GM18499 (cell line): ENCODE measurements at regions not wholly inside any gene's neighbourhood (a gene's known extent, or its start where the extent isn't known, plus 50 kb on each side); places are given as distances from the start of the nearest gene placed in this dataset.
A peak's percentile ranks its signal among the peaks of the same experiment; 100 is the strongest.

Experiments
- ATAC-seq: cut with Tn5 transposase; IDR thresholded peaks from one replicate; pipeline ENCODE4 v1.9.1; 2021; ENCODE audit warnings: moderate number of reproducible peaks; ENCODE audit not compliant: insufficient read depth, unreplicated experiment

- no peak for ATAC-seq
Observed at GRCh38 chr2:111691164-111691875, 192.7 kb downstream of the ANAPC1 start.

DNA sequence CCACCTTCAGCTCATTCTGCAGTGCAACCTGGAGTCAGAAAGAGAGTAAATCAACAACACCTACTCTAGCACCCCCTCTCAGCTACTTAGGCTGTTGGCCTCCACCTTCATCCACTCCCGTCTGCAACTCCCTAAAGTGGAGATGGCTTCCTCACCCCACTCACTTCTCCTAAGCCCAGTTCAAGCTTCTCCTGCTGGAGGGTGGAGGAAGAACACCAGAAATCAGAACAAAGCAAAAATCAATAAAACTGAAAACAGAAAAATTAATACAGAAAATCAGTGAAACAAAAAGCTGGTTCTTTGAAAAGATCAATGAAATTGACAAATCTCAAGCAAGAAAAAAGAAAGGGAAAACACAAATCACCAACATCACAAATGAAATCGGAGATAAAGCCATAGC, 191.7 kb downstream of the ANAPC1 start:
- no peak for ATAC-seq

DNA sequence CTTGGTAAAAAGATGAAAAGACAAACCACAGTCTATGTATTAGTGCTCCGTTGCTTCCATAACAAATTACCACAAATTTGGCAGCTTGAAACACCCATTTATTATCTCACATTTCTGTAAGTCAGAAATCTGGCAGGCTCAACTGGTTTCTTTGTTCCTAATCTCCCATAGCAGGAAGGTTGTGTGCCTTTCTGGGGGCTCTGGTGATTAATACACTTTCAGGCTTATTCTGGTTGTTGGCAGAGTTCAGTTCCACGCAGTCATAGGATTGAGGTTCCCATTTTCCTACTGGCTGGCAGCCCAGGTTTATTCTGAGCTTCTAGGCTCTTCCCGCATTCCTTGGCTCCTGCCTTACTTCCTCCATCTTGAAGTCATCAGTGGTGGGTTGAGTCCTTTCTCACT, 189.3 kb downstream of the ANAPC1 start:
- no peak for ATAC-seq

DNA sequence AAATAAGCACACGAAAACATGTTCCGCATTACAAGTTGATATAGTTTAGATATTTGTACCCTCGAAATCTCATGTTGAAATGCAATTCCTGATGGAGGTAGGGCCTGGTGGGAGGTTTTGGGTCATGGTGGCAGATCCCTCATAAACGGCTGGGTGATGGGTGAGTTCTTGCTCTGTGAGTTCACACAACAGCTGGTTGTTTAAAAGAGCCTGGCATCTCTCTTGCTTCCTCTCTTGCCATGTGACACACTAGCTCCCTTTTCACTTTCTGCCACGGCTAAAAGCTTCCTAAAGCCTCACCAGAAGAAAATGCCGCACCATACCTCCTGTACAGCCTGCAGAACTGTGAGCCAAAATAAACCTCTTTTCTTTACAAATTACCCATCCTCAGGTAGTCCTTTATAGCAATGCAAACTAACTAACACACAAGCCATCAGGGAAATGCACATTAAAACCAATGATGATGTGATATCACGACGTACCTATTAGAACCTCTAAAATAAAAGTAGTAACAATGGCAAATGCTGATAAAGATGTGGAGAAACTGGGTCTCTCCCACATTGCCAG, 188.5 kb downstream of the ANAPC1 start:
- no peak for ATAC-seq

DNA sequence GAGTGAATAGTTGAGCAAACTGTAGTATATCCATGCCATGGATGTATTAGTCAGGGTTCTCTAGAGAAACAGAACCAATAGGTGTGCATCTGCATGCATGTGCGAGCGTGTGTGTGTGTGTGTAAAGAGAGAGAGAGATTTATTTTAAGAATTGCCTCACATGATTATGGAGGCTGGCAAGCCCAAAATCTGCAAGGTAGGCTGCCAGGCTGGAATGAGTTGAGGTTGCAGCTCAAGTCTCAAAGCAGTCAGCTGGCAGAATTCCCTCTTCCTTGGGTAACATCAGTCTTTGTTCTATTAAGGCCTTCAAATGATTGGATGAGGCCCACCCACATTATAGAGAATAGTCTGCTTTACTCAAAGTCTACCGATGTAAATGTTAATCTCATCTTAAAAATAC, 187.8 kb downstream of the ANAPC1 start:
- no peak for ATAC-seq

- no peak for ATAC-seq
Observed at GRCh38 chr2:111697560-111697959, 186.4 kb downstream of the ANAPC1 start.

- ATAC-seq, result no peak
Observed at GRCh38 chr2:111698089-111698488, 185.9 kb downstream of the ANAPC1 start.

GRCh38 chr2:111698743-111699554, 185.0 kb downstream of the ANAPC1 start:
- ATAC-seq, result no peak

- no peak for ATAC-seq
Observed at GRCh38 chr2:111701266-111701665, 182.7 kb downstream of the ANAPC1 start.

DNA sequence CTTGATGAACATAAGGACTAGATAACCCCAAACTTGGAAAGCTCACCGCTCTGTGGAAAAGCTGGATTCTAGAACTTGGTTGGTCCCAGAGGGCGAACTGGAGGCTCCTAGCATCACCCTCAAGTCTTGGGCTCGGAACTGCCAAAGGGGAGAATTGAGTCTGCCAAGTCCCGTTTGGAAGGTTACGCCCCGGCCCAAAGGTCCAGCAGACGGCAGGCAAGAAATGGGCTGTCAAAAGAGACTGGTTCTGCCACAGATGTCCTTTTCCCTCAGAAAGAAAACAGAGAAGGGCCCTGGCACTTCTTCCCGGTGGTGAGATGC, 182.2 kb downstream of the ANAPC1 start:
- no peak for ATAC-seq

GRCh38 chr2:111702119-111702803, 181.7 kb downstream of the ANAPC1 start:
- no peak for ATAC-seq

DNA sequence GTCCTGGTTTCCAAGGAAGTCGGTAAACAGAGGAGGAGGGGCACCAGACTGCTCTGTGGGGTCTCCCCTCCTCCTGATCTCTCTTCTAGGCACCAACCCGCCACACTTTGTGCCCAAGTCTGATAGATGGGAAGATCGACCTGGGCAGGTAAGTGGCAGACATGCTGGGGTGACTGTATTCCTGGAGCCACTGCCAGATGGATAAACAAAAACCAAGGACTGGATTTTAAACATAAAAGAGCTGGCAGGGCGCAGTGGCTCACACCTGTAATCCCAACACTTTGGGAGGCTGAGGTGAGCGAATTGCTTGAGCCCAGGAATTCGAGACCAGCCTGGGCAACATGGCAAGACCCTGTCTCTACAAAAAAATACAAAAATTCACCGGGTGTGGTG, 181.2 kb downstream of the ANAPC1 start:
- ATAC-seq, result no peak

GRCh38 chr2:111703759-111704158, 180.2 kb downstream of the ANAPC1 start:
- no peak for ATAC-seq

GRCh38 chr2:111704246-111704645, 179.7 kb downstream of the ANAPC1 start:
- ATAC-seq, result no peak

- peak; percentile 6 for ATAC-seq
Observed at GRCh38 chr2:111705239-111705638, 178.8 kb downstream of the ANAPC1 start.

DNA sequence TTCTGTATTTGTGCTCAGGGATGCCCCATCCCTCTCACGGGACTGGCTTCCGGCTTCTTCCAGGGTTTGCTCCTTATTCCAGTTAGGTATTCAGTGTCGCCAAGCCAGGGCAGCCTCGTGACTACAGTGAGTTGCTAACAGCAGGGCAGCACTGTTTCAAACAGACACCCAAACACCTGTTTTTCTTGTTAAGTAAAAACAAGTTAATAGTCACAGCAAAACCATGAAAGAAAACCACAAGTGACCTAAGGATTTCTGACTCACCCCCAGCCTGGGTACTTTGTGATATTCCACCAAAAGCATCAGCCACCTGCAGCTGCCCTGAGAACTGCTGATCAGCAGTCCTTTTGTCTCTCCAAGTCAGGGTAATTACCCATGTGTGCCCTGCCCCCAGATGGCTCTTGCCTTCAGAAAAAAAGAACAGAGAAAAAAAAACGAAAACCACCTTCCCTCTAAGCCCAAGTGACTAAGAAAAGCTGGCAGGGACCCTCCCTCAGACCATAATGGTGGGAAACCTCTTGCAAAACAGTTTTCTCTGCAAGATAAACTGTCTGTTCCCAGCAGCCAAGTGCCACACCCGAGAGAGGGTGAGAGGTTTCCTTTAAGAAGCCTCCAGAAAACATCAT, 178.2 kb downstream of the ANAPC1 start:
- peak; percentile 86 for ATAC-seq

DNA sequence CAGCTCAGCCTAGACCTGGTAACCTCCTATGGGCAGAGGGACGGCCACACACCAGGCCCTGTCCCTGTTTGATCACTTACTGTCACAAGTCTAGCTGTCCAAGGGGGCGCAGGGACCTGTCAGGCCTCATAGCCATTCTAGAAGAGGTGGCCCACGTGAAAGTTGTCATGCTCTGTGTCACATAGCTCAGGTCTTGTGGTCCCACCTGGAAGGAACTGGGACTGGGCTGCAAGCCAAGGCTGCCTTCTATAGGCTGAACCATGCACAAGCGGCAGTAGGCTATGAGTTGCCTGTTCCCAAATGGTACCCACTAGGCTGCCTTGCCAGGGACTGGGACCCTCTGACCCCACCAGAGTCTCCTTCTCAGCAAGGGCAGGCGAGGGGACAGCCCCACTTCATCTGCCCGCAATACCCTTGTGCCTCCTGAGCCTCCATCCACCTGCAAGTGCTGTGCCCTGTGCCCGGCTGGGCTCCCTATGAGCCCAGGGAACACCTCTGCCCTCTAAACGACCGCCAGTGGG, 177.5 kb downstream of the ANAPC1 start:
- ATAC-seq, result no peak

DNA sequence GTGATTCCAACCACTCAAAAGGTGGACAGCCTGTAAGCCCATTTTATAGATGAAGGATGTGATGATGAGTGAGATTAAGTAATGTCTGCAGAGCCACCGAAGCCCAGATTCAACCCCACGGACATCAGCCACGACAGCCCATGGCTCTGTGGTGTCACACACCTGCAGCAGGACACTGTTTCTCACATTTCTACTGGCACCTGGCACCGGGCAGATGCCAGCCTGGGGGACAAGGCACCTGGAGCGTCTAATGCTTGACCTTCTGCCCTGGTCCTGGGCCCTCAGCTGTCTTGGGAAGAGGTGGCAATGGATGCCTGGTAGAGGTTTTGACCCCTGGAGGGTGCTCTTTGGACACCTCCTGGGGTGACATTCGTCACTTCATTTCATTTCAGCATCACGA, 176.3 kb downstream of the ANAPC1 start:
- no peak for ATAC-seq

GRCh38 chr2:111708476-111709180, 175.4 kb downstream of the ANAPC1 start:
- ATAC-seq, result no peak

- no peak for ATAC-seq
Observed at GRCh38 chr2:111709321-111709720, 174.7 kb downstream of the ANAPC1 start.
